HCT116 (cell line): ENCODE measurements at regions not wholly inside any gene's neighbourhood (a gene's known extent, or its start where the extent isn't known, plus 50 kb on each side); places are given as distances from the start of the nearest gene placed in this dataset.

Experiments
- ATAC-seq: fragments of 200-7000 bp; cut with Tn5 transposase; 2 replicates; pipeline ENCODE4 v1.9.1; 2020; ENCODE audit warnings: mild to moderate bottlenecking, moderate library complexity
- BruUV-seq: library from RNA; stranded (reverse); fragments of 400-500 nt; replicated peaks from 2 replicates; lab custom pipeline; 2021; lab: Mats Ljungman, UMichigan
- CTCF ChIA-PET: fragments of 300-600 bp; sonication (Branson Sonifier 250); formaldehyde crosslinking; loops from one replicate; lab custom pipeline; 2021; ENCODE audit warnings: antibody characterized with exemption; lab: Charles Lee
- POLR2A ChIA-PET: fragments of 300-600, 350-600 bp; sonication (Branson Sonifier 250); formaldehyde crosslinking; loops from one replicate; lab custom pipeline; 2021; ENCODE audit warnings: antibody characterized with exemption; lab: Charles Lee
- RAD21 ChIA-PET, 2 experiments: fragments of 300-600 bp; sonication (Branson Sonifier 250); formaldehyde crosslinking; loops; one replicate each; lab custom pipeline; 2023; ENCODE audit warnings: low total read pairs in 2 of 2; ENCODE audit not compliant: uncharacterized antibody in 2 of 2, unreplicated experiment in 2 of 2, low non-redundant PET in 1 of 2; lab: Charles Lee
- DNase-seq: peaks from one replicate; pipeline ENCODE4 v3.0.0-alpha.2; 2010; ENCODE audit warnings: low read depth, low spot score
- H2AFZ ChIP-seq: fragments of 200-600 bp; shearing (Covaris generic), sonication (generic); 2 replicates; pipeline ENCODE4 v1.6.1; 2017; ENCODE audit warnings: low read depth, mixed run types, mixed read lengths, antibody characterized with exemption, low read length; ENCODE audit not compliant: poor library complexity, severe bottlenecking
- H3K27ac ChIP-seq: 2 replicates; pipeline ENCODE4 v1.5.1; 2012; ENCODE audit warnings: low read depth, low read length
- H3K27me3 ChIP-seq: fragments of 200-600 bp; sonication (generic); 2 replicates; pipeline ENCODE4 v1.6.1; 2016; ENCODE audit warnings: mixed run types, low read length, mixed read lengths; ENCODE audit not compliant: insufficient read depth
- H3K36me3 ChIP-seq, 2 experiments: fragments of 200-500 bp in 1 of 2; fragments of 200-600 bp in 1 of 2; sonication (Bioruptor generic) in 1 of 2; sonication (generic) in 1 of 2; 2 replicates each; pipeline versions ENCODE4 v1.5.1 to v1.6.1; 2014 to 2016; ENCODE audit warnings: low read length in 2 of 2, inconsistent platforms in 1 of 2, mixed read lengths in 1 of 2, mixed run types in 1 of 2; ENCODE audit not compliant: insufficient read depth in 2 of 2, control insufficient read depth in 1 of 2
- H3K4me1 ChIP-seq, 2 experiments: fragments of 200-600 bp in 1 of 2; sonication (generic) in 1 of 2; 2 replicates each; pipeline versions ENCODE4 v1.5.1 to v1.6.1; 2012 to 2017; ENCODE audit warnings: low read length in 2 of 2, inconsistent platforms in 1 of 2, mild to moderate bottlenecking in 1 of 2, mixed read lengths in 1 of 2, mixed run types in 1 of 2, moderate library complexity in 1 of 2; ENCODE audit not compliant: insufficient read depth in 2 of 2, control insufficient read depth in 1 of 2
- H3K4me2 ChIP-seq: fragments of 200-600 bp; sonication (generic); 2 replicates; pipeline ENCODE4 v1.6.1; 2017; ENCODE audit warnings: mixed run types, low read length, mixed read lengths
- H3K4me3 ChIP-seq, 2 experiments: fragments of 200-600 bp in 1 of 2; sonication (generic) in 1 of 2; replicated peaks in 1 of 2; 2 replicates each; pipeline ENCODE4 v1.5.1; 2011 to 2016; ENCODE audit warnings: low read length in 2 of 2, control low read depth in 1 of 2, low read depth in 1 of 2, mild to moderate bottlenecking in 1 of 2, mixed read lengths in 1 of 2, mixed run types in 1 of 2
- H3K79me2 ChIP-seq: fragments of 200-600 bp; sonication (generic); 2 replicates; pipeline ENCODE4 v1.6.1; 2017; ENCODE audit warnings: mild to moderate bottlenecking, mixed run types, low read length, moderate library complexity, mixed read lengths; ENCODE audit not compliant: insufficient read depth
- H3K9ac ChIP-seq: fragments of 200-600 bp; sonication (generic); 2 replicates; pipeline ENCODE4 v1.6.1; 2016; ENCODE audit warnings: low read length, mixed read lengths
- H3K9me2 ChIP-seq: fragments of 200-600 bp; sonication (generic), shearing (Covaris generic); 2 replicates; pipeline ENCODE4 v1.6.1; 2017; ENCODE audit warnings: mixed run types, mild to moderate bottlenecking, moderate library complexity; ENCODE audit not compliant: insufficient read depth
- H3K9me3 ChIP-seq, 2 experiments: fragments of 200-500 bp in 1 of 2; fragments of 200-600 bp in 1 of 2; sonication (Bioruptor generic) in 1 of 2; sonication (generic) in 1 of 2; 2 replicates each; pipeline ENCODE4 v1.6.1; 2014 to 2017; ENCODE audit warnings: low read length in 2 of 2, mixed read lengths in 2 of 2, inconsistent platforms in 1 of 2, low read depth in 1 of 2, mild to moderate bottlenecking in 1 of 2, mixed run types in 1 of 2, moderate library complexity in 1 of 2; ENCODE audit not compliant: control insufficient read depth in 1 of 2, insufficient read depth in 1 of 2
- H4K20me1 ChIP-seq: fragments of 200-600 bp; sonication (generic), shearing (Covaris generic); 2 replicates; pipeline ENCODE4 v1.6.1; 2017; ENCODE audit warnings: mixed run types, mild to moderate bottlenecking, moderate library complexity; ENCODE audit not compliant: insufficient read depth
- ATF3 ChIP-seq: IDR thresholded peaks from 2 replicates; pipeline ENCODE4 v1.6.1; 2012
- CEBPB ChIP-seq: IDR thresholded peaks from 2 replicates; pipeline ENCODE4 v1.6.1; 2012; ENCODE audit warnings: low read depth
- ELF1 ChIP-seq: IDR thresholded peaks from 2 replicates; pipeline ENCODE4 v1.6.1; 2012; ENCODE audit warnings: low read depth, borderline replicate concordance
- EZH2phosphoT487 ChIP-seq: fragments of 200-600 bp; IDR thresholded peaks from 2 replicates; pipeline ENCODE4 v1.6.1; 2018; ENCODE audit warnings: antibody characterized with exemption, borderline replicate concordance
- POLR2A ChIP-seq: IDR thresholded peaks from 2 replicates; pipeline ENCODE4 v1.7.0; 2011; ENCODE audit warnings: borderline replicate concordance; ENCODE audit not compliant: insufficient read depth, insufficient read length; ENCODE audit errors: extremely low read depth
- POLR2AphosphoS5 ChIP-seq: IDR thresholded peaks from 2 replicates; pipeline ENCODE4 v1.6.1; 2011; ENCODE audit warnings: mild to moderate bottlenecking, low read depth, low read length, moderate library complexity
- SIN3A ChIP-seq: IDR thresholded peaks from 2 replicates; pipeline ENCODE4 v1.6.1; 2012; ENCODE audit warnings: low read depth
- ZFX ChIP-seq: fragments of 450-650 bp; IDR thresholded peaks from 2 replicates; pipeline ENCODE4 v1.6.1; 2017
- ZNF274 ChIP-seq: fragments of 200-500 bp; sonication (Bioruptor generic); IDR thresholded peaks from 2 replicates; pipeline ENCODE4 v1.6.1; 2014; ENCODE audit warnings: mild to moderate bottlenecking, low read depth, low read length, inconsistent platforms
- intact Hi-C: fragments of 100-400 bp; cut with micrococcal nuclease; formaldehyde crosslinking; loops from 2 replicates; pipeline ENCODE4 v1.10.0; 2022
- TF ChIP-seq, protein P1 (sequence below), 3 experiments: fragments of 200-600 bp in 1 of 3; sonication (generic) in 1 of 3; IDR thresholded peaks in 2 of 3; conservative IDR thresholded peaks in 1 of 3; 2 replicates each; pipeline ENCODE4 v1.5.1; 2012 to 2017; ENCODE audit warnings: low read depth in 2 of 3, low read length in 2 of 3, antibody characterized with exemption in 1 of 3, borderline replicate concordance in 1 of 3, control low read depth in 1 of 3, mild to moderate bottlenecking in 1 of 3, mixed read lengths in 1 of 3, mixed run types in 1 of 3, moderate library complexity in 1 of 3; ENCODE audit not compliant: insufficient read depth in 1 of 3

DNA sequence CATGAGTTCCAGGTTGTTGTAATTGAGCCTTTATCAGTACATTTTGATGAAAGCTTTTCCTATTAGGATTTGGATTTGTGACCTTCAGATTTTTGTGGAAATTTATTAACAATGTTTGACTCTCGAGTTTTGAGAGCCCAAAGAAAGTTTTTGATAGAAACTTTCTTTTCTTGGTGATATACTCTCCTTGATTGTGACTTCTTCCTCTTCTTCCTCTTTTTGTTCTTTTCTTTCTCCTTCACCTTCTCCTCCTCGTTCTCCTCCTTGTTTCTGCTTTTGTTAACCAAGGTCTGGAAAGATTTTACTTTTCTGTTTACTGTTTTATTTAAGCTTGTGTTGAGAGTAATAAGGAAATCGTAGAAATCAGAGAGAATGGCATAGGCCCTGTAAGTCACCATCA is 182.4 kb downstream of the TRIM27 start:
- Histone ChIP-seq H2AFZ (peak overlapping the region; percentile 89), H3K9ac (no peak overlapping the region), H3K4me2 (peak overlapping the region; percentile 93; the same call in 1 of the 2 replicates), H4K20me1 (no peaks in the 10 kb centered on the region), H3K9me2 (no peaks in the 10 kb centered on the region), H3K79me2 (no peaks in the 10 kb centered on the region), H3K4me3 (no peak overlapping the region), H3K4me1 (peaks cover 3 to 16% of the 10 kb centered on the region in 2 experiments; a peak in 3 of 4 replicates), H3K9me3 (no peaks in the 10 kb centered on the region), H3K27ac (no peak overlapping the region), H3K36me3 (no peaks in the 10 kb centered on the region), H3K27me3 (no peaks in the 10 kb centered on the region)
- RAD21 ChIA-PET: no interaction called here
- POLR2A ChIA-PET: interaction anchor here (2.3 kb wide), 1 partner anchor 13 kb away, joined by 5 read pairs; no protein-coding TSS in a partner anchor
- TF ChIP-seq CEBPB: no peak
- TF ChIP-seq POLR2A: no peak
- no peak for TF ChIP-seq ZFX
- TF ChIP-seq EZH2phosphoT487: no peak
- no peak for TF ChIP-seq ATF3
- no peak for TF ChIP-seq ELF1
- TF ChIP-seq POLR2AphosphoS5: no peak
- TF ChIP-seq, protein P1, sequence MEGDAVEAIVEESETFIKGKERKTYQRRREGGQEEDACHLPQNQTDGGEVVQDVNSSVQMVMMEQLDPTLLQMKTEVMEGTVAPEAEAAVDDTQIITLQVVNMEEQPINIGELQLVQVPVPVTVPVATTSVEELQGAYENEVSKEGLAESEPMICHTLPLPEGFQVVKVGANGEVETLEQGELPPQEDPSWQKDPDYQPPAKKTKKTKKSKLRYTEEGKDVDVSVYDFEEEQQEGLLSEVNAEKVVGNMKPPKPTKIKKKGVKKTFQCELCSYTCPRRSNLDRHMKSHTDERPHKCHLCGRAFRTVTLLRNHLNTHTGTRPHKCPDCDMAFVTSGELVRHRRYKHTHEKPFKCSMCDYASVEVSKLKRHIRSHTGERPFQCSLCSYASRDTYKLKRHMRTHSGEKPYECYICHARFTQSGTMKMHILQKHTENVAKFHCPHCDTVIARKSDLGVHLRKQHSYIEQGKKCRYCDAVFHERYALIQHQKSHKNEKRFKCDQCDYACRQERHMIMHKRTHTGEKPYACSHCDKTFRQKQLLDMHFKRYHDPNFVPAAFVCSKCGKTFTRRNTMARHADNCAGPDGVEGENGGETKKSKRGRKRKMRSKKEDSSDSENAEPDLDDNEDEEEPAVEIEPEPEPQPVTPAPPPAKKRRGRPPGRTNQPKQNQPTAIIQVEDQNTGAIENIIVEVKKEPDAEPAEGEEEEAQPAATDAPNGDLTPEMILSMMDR (IDR thresholded peaks at IDR 0.05 in 2 of 3, conservative IDR thresholded peaks at IDR 0.05 in 1 of 3; ENCODE audit: borderline replicate concordance in 1 of 3, insufficient read depth in 1 of 3, low read depth in 2 of 3, low read length in 2 of 3): no peak
- TF ChIP-seq ZNF274: no peak
- TF ChIP-seq SIN3A: no peak
- intact Hi-C loops: loop anchor here (5.0 kb wide), 3 partner anchors 156 to 241 kb away; no protein-coding TSS in a partner anchor
- no TSS peak for BruUV-seq
- DNase-seq (no peak), ATAC-seq (no peak)
- CTCF ChIA-PET: no interaction called here
